ENCODE measurements at regions not wholly inside any gene's neighbourhood (a gene's known extent, or its start where the extent isn't known, plus 50 kb on each side); places are given as distances from the start of the nearest gene placed in this dataset.
"Not testable (repeated sequence)": the region's sequence is repeated elsewhere in the genome, so short reads cannot be mapped to it uniquely, and the experiment has no call there.

DNA sequence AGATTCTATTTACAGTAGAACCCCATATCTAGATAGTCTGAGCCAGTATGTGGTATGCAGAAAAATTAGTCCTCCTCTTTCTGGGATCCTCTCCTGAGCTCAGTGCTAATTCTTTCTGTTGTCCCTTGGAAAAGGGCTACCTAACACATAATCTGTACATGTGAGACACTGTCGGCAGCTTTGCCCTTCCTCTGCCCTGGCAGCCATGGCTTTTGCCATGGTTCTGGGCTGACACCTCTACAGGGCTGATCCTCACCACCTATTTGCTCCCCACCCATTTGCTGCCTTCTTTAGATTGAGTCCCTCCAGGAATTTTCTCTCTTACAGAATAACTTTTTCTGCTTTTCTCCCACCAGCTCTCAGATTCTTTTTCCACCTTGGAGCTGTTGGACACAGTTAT is 64.7 kb upstream of the MAP9 start:
- no peak for DNase-seq

DNA sequence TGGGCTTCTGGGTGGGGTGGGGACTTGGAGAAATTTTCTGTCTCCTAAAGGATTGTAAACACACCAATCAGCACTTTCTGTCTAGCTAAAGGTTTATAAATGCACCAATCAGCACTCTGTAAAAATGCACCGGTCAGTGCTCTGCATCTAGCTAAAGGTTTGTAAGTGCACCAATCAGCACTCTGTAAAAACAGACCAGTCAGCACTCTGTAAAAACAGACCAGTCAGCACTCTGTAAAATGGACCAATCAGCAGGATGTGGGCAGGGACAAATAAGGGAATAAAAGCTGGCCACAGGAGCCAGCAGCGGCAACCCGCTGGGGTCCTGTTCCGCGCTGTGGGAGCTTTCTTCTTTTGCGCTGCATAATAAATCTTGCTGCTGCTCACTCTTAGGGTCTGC is 63.0 kb upstream of the MAP9 start:
- DNase-seq = not testable (repeated sequence)

DNA sequence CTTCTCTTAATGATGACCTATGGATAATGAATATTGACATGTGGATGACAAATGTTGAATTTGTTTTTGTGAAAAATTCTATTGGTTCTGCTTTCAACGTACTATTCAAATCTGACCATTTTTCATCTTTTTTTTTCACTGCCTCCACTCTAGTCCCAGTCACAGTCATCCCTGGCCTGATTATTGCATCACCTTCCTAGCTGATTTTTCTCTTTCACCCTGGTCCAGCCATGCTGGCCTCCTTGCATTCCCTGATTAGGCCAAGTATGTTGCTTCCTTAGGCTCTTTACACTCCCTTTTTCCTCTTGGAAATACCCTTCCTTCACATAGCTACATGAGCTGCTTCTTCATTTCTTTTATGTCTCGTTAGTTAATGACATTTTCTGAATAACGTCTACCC is 58.1 kb upstream of the MAP9 start:
- no peak for DNase-seq

DNA sequence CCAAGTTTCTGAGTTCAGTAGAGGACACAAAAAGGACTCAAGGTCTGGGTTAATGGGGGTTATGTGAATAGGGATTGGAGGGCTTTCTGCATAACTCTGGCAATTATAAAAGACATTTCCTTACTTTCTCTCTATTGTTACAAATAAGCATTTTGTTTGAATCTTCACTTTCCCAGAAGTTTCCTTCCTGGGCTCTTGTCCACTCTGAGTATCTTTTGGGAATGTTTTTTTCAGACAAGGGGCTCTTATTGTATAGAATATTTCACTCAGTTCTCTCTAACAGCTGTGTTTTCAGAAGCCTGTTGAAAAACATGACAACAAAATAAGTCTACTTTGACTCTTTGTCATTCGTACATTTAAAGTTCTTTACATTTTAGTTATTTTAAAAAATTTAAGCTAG is 57.6 kb upstream of the MAP9 start:
- no peak for DNase-seq

DNA sequence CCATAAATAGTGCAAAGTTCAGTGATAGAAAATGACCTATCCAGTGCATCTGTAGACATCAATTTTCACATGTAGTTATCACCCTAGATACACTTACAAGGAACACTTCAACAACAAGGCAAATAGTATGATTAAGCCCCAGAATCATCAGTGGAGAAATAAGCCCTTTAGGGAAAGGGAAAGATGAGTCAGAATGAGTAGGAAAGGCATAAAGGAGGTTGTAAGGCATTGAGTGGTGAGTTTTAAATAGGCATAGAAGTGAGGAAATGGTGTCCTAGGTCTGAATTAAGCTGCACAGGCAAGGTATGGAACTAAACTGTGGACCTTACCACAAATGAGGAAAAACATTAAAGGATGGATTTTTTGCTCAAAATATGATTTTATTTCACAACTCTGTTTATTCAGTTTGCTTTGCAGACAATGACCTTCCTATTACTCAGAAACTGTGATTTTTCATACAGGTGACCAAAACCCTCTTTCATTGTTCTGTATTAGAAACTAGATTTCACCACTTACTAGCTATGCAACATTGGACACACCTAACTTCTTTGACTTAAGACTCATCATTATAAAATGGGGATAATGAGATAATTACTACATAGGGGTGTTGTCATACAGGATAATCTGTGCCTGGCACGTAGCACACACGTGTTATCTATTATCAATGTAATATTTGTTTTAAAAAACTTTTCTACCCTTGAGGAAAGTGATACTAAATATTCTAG is 57.0 kb upstream of the MAP9 start:
- DNase-seq = peak; percentile 21

DNA sequence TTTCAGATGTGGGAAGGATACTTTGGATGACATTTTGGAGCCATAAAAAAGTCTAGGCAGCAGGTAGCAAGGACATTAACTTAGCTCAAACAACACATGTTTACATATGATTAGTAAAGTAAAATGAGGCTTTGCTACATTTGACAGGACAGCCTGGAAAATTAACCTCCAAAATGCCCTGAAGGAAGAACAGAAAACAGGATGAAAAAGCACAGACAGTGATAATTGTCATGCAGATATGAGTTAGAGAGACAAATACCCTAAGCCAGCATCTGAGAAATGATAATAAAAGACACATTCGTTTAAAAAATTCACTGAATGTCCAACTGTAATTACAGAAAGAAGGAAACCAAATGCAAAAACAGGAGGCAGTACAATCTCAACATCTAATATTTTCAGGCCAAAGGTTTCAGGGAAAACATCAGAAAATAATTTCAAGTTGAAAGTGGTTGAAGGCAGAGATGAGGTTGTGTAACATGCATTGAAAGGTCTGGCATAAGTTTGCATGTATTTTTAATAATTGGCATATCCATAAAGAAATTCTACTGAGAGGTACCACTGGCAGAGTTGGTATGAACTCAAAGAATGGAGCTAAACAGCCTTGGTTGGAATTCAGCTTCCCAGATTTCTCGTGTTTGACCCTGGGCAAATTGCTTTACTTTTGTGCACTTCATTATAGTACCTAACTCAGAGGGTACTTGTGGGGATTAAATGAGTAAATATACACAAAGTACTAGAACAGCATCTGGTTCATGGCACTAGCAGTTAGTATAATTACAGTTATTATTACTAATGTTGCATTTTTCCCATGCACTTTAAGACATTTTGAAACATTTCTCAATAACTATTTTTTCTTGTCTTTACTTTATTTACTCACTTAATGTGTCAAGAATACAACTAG is 54.4 kb upstream of the MAP9 start:
- no peak for DNase-seq

DNA sequence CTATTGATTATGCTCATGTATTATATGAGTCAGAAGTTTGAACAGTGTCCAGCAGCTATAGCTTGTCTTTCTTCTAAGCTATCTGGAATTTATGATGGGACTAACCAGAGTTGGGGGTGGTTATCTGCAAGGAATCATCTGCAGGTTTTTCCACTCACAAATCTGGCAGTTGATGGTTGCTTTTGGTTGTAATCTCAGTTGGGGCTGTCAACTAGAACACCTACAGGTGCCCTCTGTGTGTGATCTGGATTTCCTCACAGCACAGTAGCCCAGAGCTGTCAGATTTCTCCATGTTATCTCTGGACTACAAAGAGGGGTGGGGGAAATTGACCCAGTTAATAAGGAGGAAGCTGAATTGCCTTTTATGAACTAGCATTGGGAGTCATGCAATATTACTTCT is 51.4 kb upstream of the MAP9 start:
- no peak for DNase-seq

DNA sequence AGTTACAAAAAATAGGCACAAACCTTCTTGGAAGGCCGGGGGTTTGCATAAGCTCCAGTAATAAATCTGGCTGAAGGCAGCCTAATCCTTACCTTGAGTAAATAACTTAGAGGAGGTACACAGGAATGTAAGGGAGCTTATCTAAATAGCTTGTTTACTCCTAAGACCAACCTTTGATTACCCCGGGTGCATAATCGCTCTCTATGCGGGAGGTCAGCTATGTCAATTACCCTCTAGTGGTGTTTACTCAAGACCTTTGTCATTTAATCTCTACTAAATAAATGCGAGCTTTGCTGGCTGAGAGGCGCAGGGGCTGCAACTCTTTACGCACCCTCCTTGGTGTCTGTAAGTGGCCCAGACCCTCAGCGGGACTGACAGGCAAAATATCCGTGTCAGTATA is 50.2 kb upstream of the MAP9 start:
- DNase-seq = no peak
